ENCODE measurements at regions not wholly inside any gene's neighbourhood (a gene's known extent, or its start where the extent isn't known, plus 50 kb on each side); places are given as distances from the start of the nearest gene placed in this dataset.

- Histone ChIP-seq H3K9me3 (no peaks in the 10 kb centered on the region), H3K4me3 (no peak overlapping the region), H3K36me3 (no peaks in the 10 kb centered on the region), H3K27ac (no peak overlapping the region), H3K4me1 (no peaks in the 10 kb centered on the region), H3K27me3 (replicated peaks in 1 of 7) (no peaks in the 10 kb centered on the region)
- intact Hi-C loops (cut with DNase I; ENCODE audit: low total_unique reads): no loop called here
- 86 to 89% (median 87%) methylated on average over 9 of the region's 9 CpGs for WGBS, 5 donors
- no peak for DNase-seq
- TF ChIP-seq POLR2A (IDR thresholded peaks at IDR 0.05): no peak
- TF ChIP-seq CTCF (IDR thresholded peaks at IDR 0.05 in 8 of 11, conservative IDR thresholded peaks at IDR 0.05 in 3 of 11): no peak
- TF ChIP-seq POLR2AphosphoS5 (IDR thresholded peaks at IDR 0.05): no peak
These were observed 194.3 kb downstream of the MYCN start for GRCh38 chr2:16134436-16135165.

GRCh38 chr2:16130906-16131400, 190.6 kb downstream of the MYCN start:
- no peaks in the 10 kb centered on the region for H3K4me1 ChIP-seq
- 76 to 88% (median 85%) methylated on average over 8 of the region's 8 CpGs for WGBS, 5 donors
- no peaks in the 10 kb centered on the region for H3K36me3 ChIP-seq
- DNase-seq: no peak
- peaks cover 0 to 7% (median 0%) of the 10 kb centered on the region in 7 donors for H3K27me3 ChIP-seq (replicated peaks in 1 of 7)
- no peaks in the 10 kb centered on the region for H3K9me3 ChIP-seq
- no peak for TF ChIP-seq POLR2A (IDR thresholded peaks at IDR 0.05)
- no peak for TF ChIP-seq CTCF (IDR thresholded peaks at IDR 0.05 in 8 of 11, conservative IDR thresholded peaks at IDR 0.05 in 3 of 11)
- TF ChIP-seq POLR2AphosphoS5 (IDR thresholded peaks at IDR 0.05): no peak
- intact Hi-C loops (cut with DNase I; ENCODE audit: low total_unique reads): no loop called here
- H3K4me3 ChIP-seq: no peak overlapping the region
- H3K27ac ChIP-seq: no peak overlapping the region

GRCh38 chr2:16130541-16130880, 190.2 kb downstream of the MYCN start:
- no peak for DNase-seq
- H3K4me3 ChIP-seq: no peak overlapping the region
- H3K27me3 ChIP-seq (replicated peaks in 1 of 7): peaks cover 0 to 11% (median 0%) of the 10 kb centered on the region in 7 donors
- 79 to 96% (median 89%) methylated on average over 5 of the region's 5 CpGs for WGBS, 5 donors
- intact Hi-C loops (cut with DNase I; ENCODE audit: low total_unique reads): no loop called here
- no peaks in the 10 kb centered on the region for H3K4me1 ChIP-seq
- no peaks in the 10 kb centered on the region for H3K9me3 ChIP-seq
- no peak overlapping the region for H3K27ac ChIP-seq
- H3K36me3 ChIP-seq: no peaks in the 10 kb centered on the region
- TF ChIP-seq POLR2A (IDR thresholded peaks at IDR 0.05): no peak
- no peak for TF ChIP-seq POLR2AphosphoS5 (IDR thresholded peaks at IDR 0.05)
- TF ChIP-seq CTCF (IDR thresholded peaks at IDR 0.05 in 8 of 11, conservative IDR thresholded peaks at IDR 0.05 in 3 of 11): no peak

DNA sequence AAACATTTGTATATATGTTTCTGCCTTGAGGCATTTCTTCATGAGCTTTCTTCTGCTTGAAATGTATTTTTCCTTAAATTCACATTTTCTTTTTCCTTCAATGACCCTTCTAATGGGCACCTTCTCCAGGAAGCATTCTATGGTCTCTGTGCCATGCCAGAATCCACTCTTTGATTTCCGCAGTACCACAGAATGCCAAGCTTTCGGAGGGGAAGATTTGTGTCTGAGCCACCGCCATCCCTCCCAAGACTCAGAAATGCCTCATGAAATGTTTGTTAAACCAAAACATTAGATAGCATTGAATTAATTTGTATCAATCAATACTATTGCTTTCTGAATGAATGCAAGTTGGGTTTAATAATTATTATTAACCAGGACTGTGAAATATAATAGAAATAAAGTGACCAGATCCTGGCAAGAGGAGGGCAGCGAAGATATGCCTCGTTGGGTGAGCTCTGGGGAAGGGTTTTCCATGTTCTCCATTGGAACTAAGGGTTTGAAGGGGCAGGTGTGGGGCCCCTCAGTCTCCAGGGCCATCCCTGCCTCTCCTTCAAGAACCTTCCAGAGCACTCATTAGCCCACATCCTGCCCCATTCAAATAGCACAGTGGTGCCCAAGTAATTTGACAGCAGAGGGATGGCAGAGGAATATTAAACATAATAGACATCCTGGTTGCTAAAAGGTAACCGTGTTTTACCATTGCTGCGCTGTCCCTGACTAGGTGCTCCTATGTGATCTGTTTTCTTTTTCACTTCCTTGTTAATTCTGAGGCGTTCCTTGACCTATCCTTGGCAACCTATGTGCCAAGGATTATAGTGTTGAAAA, 189.6 kb downstream of the MYCN start:
- Histone ChIP-seq H3K27me3 (replicated peaks in 1 of 7) (peaks cover 0 to 17% (median 0%) of the 10 kb centered on the region in 7 donors), H3K4me3 (no peak overlapping the region), H3K27ac (no peak overlapping the region), H3K9me3 (no peaks in the 10 kb centered on the region), H3K36me3 (no peaks in the 10 kb centered on the region), H3K4me1 (no peaks in the 10 kb centered on the region)
- no peak for DNase-seq
- intact Hi-C loops (cut with DNase I; ENCODE audit: low total_unique reads): no loop called here
- WGBS, 5 donors: 85 to 92% (median 87%) methylated on average over 8 of the region's 8 CpGs
- no peak for TF ChIP-seq CTCF (IDR thresholded peaks at IDR 0.05 in 8 of 11, conservative IDR thresholded peaks at IDR 0.05 in 3 of 11)
- no peak for TF ChIP-seq POLR2A (IDR thresholded peaks at IDR 0.05)
- no peak for TF ChIP-seq POLR2AphosphoS5 (IDR thresholded peaks at IDR 0.05)
